NCI-H2081 (cell line): ENCODE measurements at regions not wholly inside any gene's neighbourhood (a gene's known extent, or its start where the extent isn't known, plus 50 kb on each side); places are given as distances from the start of the nearest gene placed in this dataset.

ENCODE experiments used
- DNase-seq, 2 experiments: peaks; one replicate each; lab custom pipeline; 2025; lab: John Stamatoyannopoulos, UW

- no peak for DNase-seq
Measured at GRCh38 chr4:106677213-106677612, 308.6 kb upstream of the GIMD1 start.

DNA sequence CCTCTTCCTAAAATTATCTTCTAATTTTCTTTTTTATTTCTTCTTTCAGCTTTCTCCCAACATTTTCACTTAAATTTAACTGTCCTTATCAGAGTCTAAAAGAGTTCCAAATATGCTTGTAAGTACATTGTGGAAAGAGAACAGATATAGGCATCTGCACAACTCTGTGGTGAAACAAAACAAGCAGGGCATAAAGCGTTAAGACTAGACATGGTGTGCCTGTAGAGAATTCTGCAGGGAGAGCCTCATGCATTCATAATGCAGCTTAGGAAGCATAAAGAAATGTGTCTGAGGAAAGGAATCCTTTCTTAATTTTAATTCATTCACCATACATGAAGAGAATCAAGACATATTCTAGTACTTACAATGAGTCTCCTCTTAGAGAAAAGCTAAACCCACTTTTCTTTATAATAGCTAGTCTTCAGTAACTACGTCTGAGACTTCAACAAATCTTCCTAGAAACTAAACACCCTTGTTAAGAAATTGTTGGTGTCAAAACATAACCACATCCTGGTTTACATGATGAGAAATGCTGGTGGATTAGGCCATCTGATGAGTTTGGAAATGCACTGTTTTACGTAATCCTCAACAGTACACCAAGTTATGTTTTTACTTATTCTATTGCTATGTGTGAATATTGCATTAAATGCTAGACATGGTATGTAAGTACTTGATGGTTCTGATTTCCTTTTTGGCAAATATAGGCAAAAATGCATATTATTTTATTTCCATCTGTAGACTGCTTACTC, 307.8 kb upstream of the GIMD1 start:
- no peak for DNase-seq

- no peak for DNase-seq
Measured at GRCh38 chr4:106671716-106672115, 303.1 kb upstream of the GIMD1 start.

GRCh38 chr4:106670976-106671375, 302.4 kb upstream of the GIMD1 start:
- no peak for DNase-seq

- no peak for DNase-seq
Measured at GRCh38 chr4:106659371-106659770, 290.8 kb upstream of the GIMD1 start.

GRCh38 chr4:106652095-106652494, 283.5 kb upstream of the GIMD1 start:
- DNase-seq: no peak

- no peak for DNase-seq
Measured at GRCh38 chr4:106650701-106651100, 282.1 kb upstream of the GIMD1 start.

- peak in 1 of 2 experiments; percentile 0 for DNase-seq
Measured at GRCh38 chr4:106647451-106647850, 278.9 kb upstream of the GIMD1 start.

- no peak for DNase-seq
Measured at GRCh38 chr4:106629268-106629625, 260.7 kb upstream of the GIMD1 start.

GRCh38 chr4:106628586-106629267, 260.1 kb upstream of the GIMD1 start:
- no peak for DNase-seq

DNA sequence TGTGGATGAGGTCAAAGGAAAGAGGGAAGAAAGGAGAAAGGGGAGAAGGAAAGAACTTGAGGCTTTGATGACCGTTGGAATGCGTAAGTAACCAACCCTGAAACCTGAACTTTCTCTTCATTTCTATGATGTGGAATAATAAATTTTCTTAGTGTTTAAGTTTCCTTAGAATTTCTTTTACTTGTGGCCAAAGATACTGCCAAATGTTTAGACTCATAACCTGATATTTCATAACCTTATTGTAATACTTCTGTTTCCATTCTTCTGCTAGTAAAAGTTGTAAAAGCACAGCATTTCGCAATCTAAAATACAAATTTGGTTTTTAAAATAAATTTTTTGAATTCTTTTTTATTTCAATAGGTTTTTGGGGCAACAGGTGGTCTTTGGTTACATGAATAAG, 258.5 kb upstream of the GIMD1 start:
- DNase-seq: no peak

GRCh38 chr4:106624671-106625070, 256.1 kb upstream of the GIMD1 start:
- no peak for DNase-seq

GRCh38 chr4:106618956-106619355, 250.4 kb upstream of the GIMD1 start:
- DNase-seq: no peak

DNA sequence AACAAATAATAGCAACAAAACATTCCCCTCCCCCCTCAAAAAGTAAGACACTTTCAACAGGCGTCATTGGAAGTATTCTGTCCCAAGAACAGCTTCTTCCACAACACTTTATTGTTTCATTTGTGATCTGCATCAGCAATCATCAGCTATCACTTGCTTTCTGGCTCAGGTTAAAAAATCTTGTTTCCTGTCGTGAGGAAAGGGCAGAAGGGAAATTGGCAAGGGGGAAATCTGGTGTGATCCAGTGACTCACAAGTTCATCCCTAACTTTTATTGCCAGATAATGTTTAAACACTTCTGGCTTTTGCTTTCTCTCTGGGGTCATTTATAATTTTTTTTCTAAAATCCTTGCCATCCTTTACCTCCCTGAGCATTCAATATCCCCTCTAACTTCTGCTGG, 247.4 kb upstream of the GIMD1 start:
- no peak for DNase-seq

DNA sequence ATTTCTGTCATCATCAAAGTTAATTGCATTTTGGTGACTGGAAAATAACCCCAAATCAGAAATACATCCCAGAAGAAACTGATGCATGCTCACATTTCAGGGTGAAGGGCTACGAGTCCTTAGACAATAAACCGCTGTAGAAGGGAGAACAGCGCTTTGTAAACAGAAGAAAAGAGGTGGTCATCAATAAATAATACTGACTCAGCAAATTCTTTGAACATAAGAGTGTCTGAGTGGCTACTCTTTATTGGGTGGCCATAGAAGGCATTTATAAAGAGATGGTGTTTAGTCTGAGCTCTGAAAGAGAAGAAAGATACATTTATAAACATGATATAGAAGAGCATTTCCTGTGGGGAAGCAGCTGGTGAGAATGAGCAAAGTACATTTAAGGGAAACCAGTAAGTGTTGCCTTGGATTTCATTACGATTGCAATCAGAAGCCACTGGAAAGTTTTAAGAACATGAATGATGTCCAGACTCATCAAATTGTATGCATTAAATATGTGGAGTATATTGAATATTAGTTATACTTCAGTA, 246.9 kb upstream of the GIMD1 start:
- DNase-seq: no peak

GRCh38 chr4:106614441-106614840, 245.9 kb upstream of the GIMD1 start:
- no peak for DNase-seq

DNA sequence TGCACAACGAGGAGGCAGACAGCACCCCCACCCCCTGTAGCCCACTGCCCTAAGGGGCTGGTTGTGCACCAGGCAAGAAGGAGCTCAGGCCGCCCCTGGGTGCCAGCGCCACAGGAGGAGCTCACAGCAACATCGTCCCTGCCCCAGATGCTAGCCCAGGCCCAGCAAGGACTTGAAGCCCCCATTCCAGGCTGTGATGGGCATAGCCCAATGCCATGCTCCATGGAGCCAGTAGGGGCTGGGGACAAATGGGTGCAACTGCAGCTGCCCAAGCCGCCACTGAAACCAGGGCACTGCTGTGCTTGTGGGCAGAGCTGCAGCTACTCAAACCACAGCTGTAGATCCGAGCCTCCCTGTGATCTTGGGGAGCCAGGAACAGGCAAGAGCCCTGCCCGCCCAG, 241.3 kb upstream of the GIMD1 start:
- no peak for DNase-seq

DNA sequence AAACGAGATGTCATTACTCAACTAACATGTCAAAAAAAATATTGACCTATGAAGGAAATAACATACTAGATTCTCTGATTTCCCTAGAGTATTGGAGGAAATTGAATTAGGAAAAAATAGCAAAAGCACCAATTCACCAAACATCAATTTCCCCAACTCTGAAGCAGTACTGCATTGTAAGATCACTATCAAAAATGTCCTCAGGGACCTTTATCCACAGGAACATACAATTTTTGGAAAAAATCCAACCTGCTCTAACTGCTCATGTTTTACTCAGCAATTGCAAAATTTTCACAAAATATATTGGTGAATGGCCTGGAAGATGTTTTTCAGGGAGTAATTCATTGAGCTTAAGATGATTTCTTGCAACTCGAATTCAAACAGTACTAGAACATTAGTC, 239.0 kb upstream of the GIMD1 start:
- DNase-seq: no peak

DNA sequence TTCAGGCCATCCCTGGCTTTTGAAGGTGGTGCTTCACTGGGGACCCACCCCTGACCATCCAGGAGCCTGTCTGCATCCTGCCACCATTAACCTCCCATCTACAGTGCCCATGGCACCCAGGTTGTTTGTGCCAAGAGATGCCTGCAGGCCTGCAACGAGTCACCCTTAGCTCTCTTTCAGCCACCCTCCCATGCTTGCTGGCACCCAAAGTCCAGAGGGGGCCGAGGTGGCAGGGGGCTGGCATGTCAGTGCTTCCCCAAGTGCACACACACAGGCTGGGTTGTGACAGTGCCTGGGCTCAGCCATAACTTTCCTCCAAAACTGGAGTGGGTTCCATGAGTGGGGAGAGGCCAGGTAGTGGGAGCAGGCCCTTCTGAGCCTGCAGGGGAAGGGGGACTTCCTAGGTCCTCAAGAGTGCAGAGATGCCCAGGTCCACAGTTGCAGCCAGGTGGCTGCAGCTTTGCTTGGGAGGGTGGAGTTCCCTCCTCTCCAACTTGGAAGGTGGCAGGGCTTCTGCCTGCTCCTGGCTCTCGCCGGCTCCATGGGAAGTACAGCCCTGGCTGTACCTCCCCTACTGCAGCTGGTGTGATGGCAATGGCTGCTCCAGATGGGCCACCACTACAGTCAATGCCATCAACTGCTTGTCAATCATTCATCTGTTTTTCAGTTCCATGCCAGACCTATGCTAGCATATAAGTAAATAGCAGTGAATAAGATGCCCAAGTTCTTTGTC, 235.9 kb upstream of the GIMD1 start:
- no peak for DNase-seq

DNA sequence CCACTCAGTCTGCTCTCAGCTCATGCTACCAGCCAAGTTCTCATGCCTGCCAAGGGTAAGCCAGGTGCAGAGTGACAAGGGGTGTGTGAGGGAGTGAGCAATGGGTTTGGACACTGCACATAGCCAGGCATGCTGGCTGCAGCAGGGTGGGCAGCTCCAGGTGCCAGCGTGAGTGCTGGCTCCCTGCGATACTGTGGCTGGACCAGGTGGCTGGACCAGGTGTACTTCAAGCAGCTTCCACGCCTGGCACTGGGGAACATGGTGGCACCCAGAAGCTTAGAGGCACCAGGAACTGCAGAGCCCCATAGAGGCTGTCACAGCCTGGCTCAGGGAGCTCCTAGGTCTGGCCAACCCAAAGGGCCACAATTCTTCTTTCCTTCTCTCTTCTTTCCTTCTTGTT, 234.9 kb upstream of the GIMD1 start:
- DNase-seq: no peak

DNA sequence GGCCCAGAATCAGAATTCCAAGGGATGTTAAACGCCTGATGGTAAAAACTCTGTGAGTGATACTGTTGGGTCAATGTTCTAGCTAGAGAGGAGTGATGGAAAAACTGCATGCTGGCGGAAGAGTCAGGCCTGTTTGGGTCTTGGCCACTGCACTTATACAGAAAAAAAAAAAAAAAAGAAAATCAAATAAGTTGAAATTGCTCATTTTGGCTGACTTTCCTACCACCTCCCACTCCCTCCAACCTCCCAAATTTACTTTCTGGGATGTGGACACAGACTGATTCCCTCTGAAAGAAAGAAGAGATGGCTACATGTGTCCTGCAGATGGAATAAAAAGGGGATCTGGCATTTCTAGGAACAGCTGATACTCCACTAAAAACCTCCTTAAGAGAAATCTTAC, 234.1 kb upstream of the GIMD1 start:
- no peak for DNase-seq

GRCh38 chr4:106601519-106601918, 232.9 kb upstream of the GIMD1 start:
- no peak for DNase-seq

GRCh38 chr4:106595906-106596305, 227.3 kb upstream of the GIMD1 start:
- no peak for DNase-seq
